ENCODE measurements at regions not wholly inside any gene's neighbourhood (a gene's known extent, or its start where the extent isn't known, plus 50 kb on each side); places are given as distances from the start of the nearest gene placed in this dataset.
A peak's percentile ranks its signal among the peaks of the same experiment; 100 is the strongest.
"Not testable (repeated sequence)": the region's sequence is repeated elsewhere in the genome, so short reads cannot be mapped to it uniquely, and the experiment has no call there.

- DNase-seq (ENCODE audit: low read depth) = not testable (repeated sequence)
These were observed 180.8 kb upstream of the GALNT15 start for GRCh38 chr3:15993660-15994059.

- not testable (repeated sequence) for DNase-seq (ENCODE audit: low read depth)
These were observed 178.0 kb upstream of the GALNT15 start for GRCh38 chr3:15996496-15996895.

- DNase-seq (ENCODE audit: low read depth) = no peak
These were observed 177.1 kb upstream of the GALNT15 start for GRCh38 chr3:15997274-15997943.

GRCh38 chr3:15998911-15999310 is 175.6 kb upstream of the GALNT15 start:
- no peak for DNase-seq (ENCODE audit: low read depth)

- no peak for DNase-seq (ENCODE audit: low read depth)
These were observed 169.7 kb upstream of the GALNT15 start for GRCh38 chr3:16004812-16005211.

- no peak for DNase-seq (ENCODE audit: low read depth)
These were observed 163.1 kb upstream of the GALNT15 start for GRCh38 chr3:16011376-16011775.

GRCh38 chr3:16012086-16012485 is 162.4 kb upstream of the GALNT15 start:
- DNase-seq (ENCODE audit: low read depth) = no peak

- DNase-seq (ENCODE audit: low read depth) = no peak
These were observed 160.9 kb upstream of the GALNT15 start for GRCh38 chr3:16013568-16013967.

- not testable (repeated sequence) for DNase-seq (ENCODE audit: low read depth)
These were observed 152.7 kb upstream of the GALNT15 start for GRCh38 chr3:16021801-16022200.

- DNase-seq (ENCODE audit: low read depth) = not testable (repeated sequence)
These were observed 150.6 kb upstream of the GALNT15 start for GRCh38 chr3:16023881-16024280.

- DNase-seq (ENCODE audit: low read depth) = no peak
These were observed 149.9 kb upstream of the GALNT15 start for GRCh38 chr3:16024548-16024947.

- DNase-seq (ENCODE audit: low read depth) = no peak
These were observed 147.7 kb upstream of the GALNT15 start for GRCh38 chr3:16026753-16027152.

- DNase-seq (ENCODE audit: low read depth) = no peak
These were observed 145.9 kb upstream of the GALNT15 start for GRCh38 chr3:16028604-16029003.

GRCh38 chr3:16030342-16030741 is 144.1 kb upstream of the GALNT15 start:
- DNase-seq (ENCODE audit: low read depth) = no peak

GRCh38 chr3:16031434-16031833 is 143.0 kb upstream of the GALNT15 start:
- DNase-seq (ENCODE audit: low read depth) = no peak

- no peak for DNase-seq (ENCODE audit: low read depth)
These were observed 140.4 kb upstream of the GALNT15 start for GRCh38 chr3:16033889-16034687.

GRCh38 chr3:16040991-16041390 is 133.5 kb upstream of the GALNT15 start:
- DNase-seq (ENCODE audit: low read depth) = no peak

- peak; percentile 12 for DNase-seq (ENCODE audit: low read depth)
These were observed 125.8 kb upstream of the GALNT15 start for GRCh38 chr3:16048435-16049318.

GRCh38 chr3:16050641-16051467 is 123.6 kb upstream of the GALNT15 start:
- DNase-seq (ENCODE audit: low read depth) = no peak

- DNase-seq (ENCODE audit: low read depth) = no peak
These were observed 122.8 kb upstream of the GALNT15 start for GRCh38 chr3:16051691-16052090.

- no peak for DNase-seq (ENCODE audit: low read depth)
These were observed 121.5 kb upstream of the GALNT15 start for GRCh38 chr3:16052964-16053363.

- no peak for DNase-seq (ENCODE audit: low read depth)
These were observed 120.7 kb upstream of the GALNT15 start for GRCh38 chr3:16053794-16054193.

All from activated T-cell treated with anti-CD3 and anti-CD28 coated beads for 1 hour (primary cell).